ENCODE measurements at regions not wholly inside any gene's neighbourhood (a gene's known extent, or its start where the extent isn't known, plus 50 kb on each side); places are given as distances from the start of the nearest gene placed in this dataset.

- Histone ChIP-seq H3K4me1 (ENCODE audit: control insufficient read depth in 3 of 3, insufficient read depth in 3 of 3, low read length in 3 of 3) (peaks cover 2 to 19% (median 5%) of the 10 kb centered on the region in 3 donors), H3K9me3 (ENCODE audit: control insufficient read depth in 3 of 3, low read length in 3 of 3) (no peaks in the 10 kb centered on the region), H3K9ac (ENCODE audit: low read depth in 1 of 3, low read length in 3 of 3) (peak overlapping the region in 2 of 3 donors; percentile 45 to 46), H3K27me3 (ENCODE audit: control insufficient read depth in 3 of 3, insufficient read depth in 3 of 3, low read length in 3 of 3) (no peaks in the 10 kb centered on the region), H3K36me3 (ENCODE audit: control insufficient read depth in 3 of 3, insufficient read depth in 3 of 3, low read length in 3 of 3) (no peaks in the 10 kb centered on the region), H3K27ac (ENCODE audit: low read depth, low read length) (no peak overlapping the region), H3K4me3 (ENCODE audit: low read length in 3 of 3) (peak overlapping the region; percentile 56 to 69 (median 63))
Observed at GRCh38 chr1:83692524-83693381, 306.2 kb downstream of the TTLL7 start.

- Histone ChIP-seq H3K9ac (ENCODE audit: low read depth in 1 of 3, low read length in 3 of 3) (no peak overlapping the region), H3K4me1 (ENCODE audit: control insufficient read depth in 3 of 3, insufficient read depth in 3 of 3, low read length in 3 of 3) (peaks cover 2 to 19% (median 5%) of the 10 kb centered on the region in 3 donors), H3K36me3 (ENCODE audit: control insufficient read depth in 3 of 3, insufficient read depth in 3 of 3, low read length in 3 of 3) (no peaks in the 10 kb centered on the region), H3K27me3 (ENCODE audit: control insufficient read depth in 3 of 3, insufficient read depth in 3 of 3, low read length in 3 of 3) (no peaks in the 10 kb centered on the region), H3K4me3 (ENCODE audit: low read length in 3 of 3) (peak overlapping the region in 1 of 3 donors; percentile 63), H3K9me3 (ENCODE audit: control insufficient read depth in 3 of 3, low read length in 3 of 3) (no peaks in the 10 kb centered on the region), H3K27ac (ENCODE audit: low read depth, low read length) (no peak overlapping the region)
Observed at GRCh38 chr1:83691953-83692500, 306.9 kb downstream of the TTLL7 start.

GRCh38 chr1:83689921-83690868, 308.7 kb downstream of the TTLL7 start:
- Histone ChIP-seq H3K4me1 (ENCODE audit: control insufficient read depth in 3 of 3, insufficient read depth in 3 of 3, low read length in 3 of 3) (peaks cover 2 to 19% (median 5%) of the 10 kb centered on the region in 3 donors), H3K9ac (ENCODE audit: low read depth in 1 of 3, low read length in 3 of 3) (no peak overlapping the region), H3K27me3 (ENCODE audit: control insufficient read depth in 3 of 3, insufficient read depth in 3 of 3, low read length in 3 of 3) (no peaks in the 10 kb centered on the region), H3K4me3 (ENCODE audit: low read length in 3 of 3) (no peak overlapping the region), H3K36me3 (ENCODE audit: control insufficient read depth in 3 of 3, insufficient read depth in 3 of 3, low read length in 3 of 3) (no peaks in the 10 kb centered on the region), H3K9me3 (ENCODE audit: control insufficient read depth in 3 of 3, low read length in 3 of 3) (no peaks in the 10 kb centered on the region), H3K27ac (ENCODE audit: low read depth, low read length) (no peak overlapping the region)

GRCh38 chr1:83682132-83682531, 316.8 kb downstream of the TTLL7 start:
- no peak overlapping the region for H3K4me3 ChIP-seq (ENCODE audit: low read length in 3 of 3)
- no peaks in the 10 kb centered on the region for H3K4me1 ChIP-seq (ENCODE audit: control insufficient read depth in 3 of 3, insufficient read depth in 3 of 3, low read length in 3 of 3)
- no peak overlapping the region for H3K9ac ChIP-seq (ENCODE audit: low read depth in 1 of 3, low read length in 3 of 3)
- H3K9me3 ChIP-seq (ENCODE audit: control insufficient read depth in 3 of 3, low read length in 3 of 3): no peaks in the 10 kb centered on the region
- no peak overlapping the region for H3K27ac ChIP-seq (ENCODE audit: low read depth, low read length)
- H3K27me3 ChIP-seq (ENCODE audit: control insufficient read depth in 3 of 3, insufficient read depth in 3 of 3, low read length in 3 of 3): no peaks in the 10 kb centered on the region
- no peaks in the 10 kb centered on the region for H3K36me3 ChIP-seq (ENCODE audit: control insufficient read depth in 3 of 3, insufficient read depth in 3 of 3, low read length in 3 of 3)

- Histone ChIP-seq H3K27me3 (ENCODE audit: control insufficient read depth in 3 of 3, insufficient read depth in 3 of 3, low read length in 3 of 3) (no peaks in the 10 kb centered on the region), H3K4me1 (ENCODE audit: control insufficient read depth in 3 of 3, insufficient read depth in 3 of 3, low read length in 3 of 3) (no peaks in the 10 kb centered on the region), H3K36me3 (ENCODE audit: control insufficient read depth in 3 of 3, insufficient read depth in 3 of 3, low read length in 3 of 3) (no peaks in the 10 kb centered on the region), H3K27ac (ENCODE audit: low read depth, low read length) (no peak overlapping the region), H3K9ac (ENCODE audit: low read depth in 1 of 3, low read length in 3 of 3) (no peak overlapping the region), H3K9me3 (ENCODE audit: control insufficient read depth in 3 of 3, low read length in 3 of 3) (no peaks in the 10 kb centered on the region), H3K4me3 (ENCODE audit: low read length in 3 of 3) (no peak overlapping the region)
Observed at GRCh38 chr1:83676106-83676505, 322.8 kb downstream of the TTLL7 start.

GRCh38 chr1:83673312-83673711, 325.6 kb downstream of the TTLL7 start:
- Histone ChIP-seq H3K9ac (ENCODE audit: low read depth in 1 of 3, low read length in 3 of 3) (no peak overlapping the region), H3K27me3 (ENCODE audit: control insufficient read depth in 3 of 3, insufficient read depth in 3 of 3, low read length in 3 of 3) (no peaks in the 10 kb centered on the region), H3K27ac (ENCODE audit: low read depth, low read length) (no peak overlapping the region), H3K4me3 (ENCODE audit: low read length in 3 of 3) (no peak overlapping the region), H3K4me1 (ENCODE audit: control insufficient read depth in 3 of 3, insufficient read depth in 3 of 3, low read length in 3 of 3) (no peaks in the 10 kb centered on the region), H3K36me3 (ENCODE audit: control insufficient read depth in 3 of 3, insufficient read depth in 3 of 3, low read length in 3 of 3) (no peaks in the 10 kb centered on the region), H3K9me3 (ENCODE audit: control insufficient read depth in 3 of 3, low read length in 3 of 3) (no peaks in the 10 kb centered on the region)

GRCh38 chr1:83671586-83671985, 327.3 kb downstream of the TTLL7 start:
- no peak overlapping the region for H3K4me3 ChIP-seq (ENCODE audit: low read length in 3 of 3)
- H3K27me3 ChIP-seq (ENCODE audit: control insufficient read depth in 3 of 3, insufficient read depth in 3 of 3, low read length in 3 of 3): no peaks in the 10 kb centered on the region
- H3K4me1 ChIP-seq (ENCODE audit: control insufficient read depth in 3 of 3, insufficient read depth in 3 of 3, low read length in 3 of 3): no peaks in the 10 kb centered on the region
- H3K27ac ChIP-seq (ENCODE audit: low read depth, low read length): no peak overlapping the region
- no peaks in the 10 kb centered on the region for H3K9me3 ChIP-seq (ENCODE audit: control insufficient read depth in 3 of 3, low read length in 3 of 3)
- no peaks in the 10 kb centered on the region for H3K36me3 ChIP-seq (ENCODE audit: control insufficient read depth in 3 of 3, insufficient read depth in 3 of 3, low read length in 3 of 3)
- H3K9ac ChIP-seq (ENCODE audit: low read depth in 1 of 3, low read length in 3 of 3): no peak overlapping the region

GRCh38 chr1:83670909-83671565, 327.9 kb downstream of the TTLL7 start:
- Histone ChIP-seq H3K27me3 (ENCODE audit: control insufficient read depth in 3 of 3, insufficient read depth in 3 of 3, low read length in 3 of 3) (no peaks in the 10 kb centered on the region), H3K36me3 (ENCODE audit: control insufficient read depth in 3 of 3, insufficient read depth in 3 of 3, low read length in 3 of 3) (no peaks in the 10 kb centered on the region), H3K4me3 (ENCODE audit: low read length in 3 of 3) (no peak overlapping the region), H3K4me1 (ENCODE audit: control insufficient read depth in 3 of 3, insufficient read depth in 3 of 3, low read length in 3 of 3) (no peaks in the 10 kb centered on the region), H3K9me3 (ENCODE audit: control insufficient read depth in 3 of 3, low read length in 3 of 3) (no peaks in the 10 kb centered on the region), H3K27ac (ENCODE audit: low read depth, low read length) (no peak overlapping the region), H3K9ac (ENCODE audit: low read depth in 1 of 3, low read length in 3 of 3) (no peak overlapping the region)

- Histone ChIP-seq H3K4me1 (ENCODE audit: control insufficient read depth in 3 of 3, insufficient read depth in 3 of 3, low read length in 3 of 3) (no peaks in the 10 kb centered on the region), H3K36me3 (ENCODE audit: control insufficient read depth in 3 of 3, insufficient read depth in 3 of 3, low read length in 3 of 3) (no peaks in the 10 kb centered on the region), H3K27ac (ENCODE audit: low read depth, low read length) (no peak overlapping the region), H3K27me3 (ENCODE audit: control insufficient read depth in 3 of 3, insufficient read depth in 3 of 3, low read length in 3 of 3) (no peaks in the 10 kb centered on the region), H3K9ac (ENCODE audit: low read depth in 1 of 3, low read length in 3 of 3) (no peak overlapping the region), H3K4me3 (ENCODE audit: low read length in 3 of 3) (no peak overlapping the region), H3K9me3 (ENCODE audit: control insufficient read depth in 3 of 3, low read length in 3 of 3) (no peaks in the 10 kb centered on the region)
Observed at GRCh38 chr1:83641796-83642443, 357.0 kb downstream of the TTLL7 start.

Measured in skeletal muscle tissue (tissue), 3 donors.